GM21723 (cell line): ENCODE measurements at regions not wholly inside any gene's neighbourhood (a gene's known extent, or its start where the extent isn't known, plus 50 kb on each side); places are given as distances from the start of the nearest gene placed in this dataset.
"Not testable (repeated sequence)": the region's sequence is repeated elsewhere in the genome, so short reads cannot be mapped to it uniquely, and the experiment has no call there.

Experiments
- ATAC-seq: cut with Tn5 transposase; IDR thresholded peaks from one replicate; pipeline ENCODE4 v1.9.1; 2021; ENCODE audit warnings: mild to moderate bottlenecking, moderate library complexity; ENCODE audit not compliant: unreplicated experiment

GRCh38 chr2:131668794-131669540 is 141.3 kb downstream of the CCDC74A start:
- not testable (repeated sequence) for ATAC-seq

GRCh38 chr2:131671841-131672470 is 144.3 kb downstream of the CCDC74A start:
- ATAC-seq, result not testable (repeated sequence)

GRCh38 chr2:131672471-131673399 is 145.0 kb downstream of the CCDC74A start:
- ATAC-seq, result peak; percentile 90

- ATAC-seq, result peak; percentile 91
Observed at GRCh38 chr2:131673400-131674173, 145.9 kb downstream of the CCDC74A start.

GRCh38 chr2:131674174-131674507 is 146.5 kb downstream of the CCDC74A start:
- no peak for ATAC-seq

- peak; percentile 18 for ATAC-seq
Observed at GRCh38 chr2:131681611-131682121, 154.0 kb downstream of the CCDC74A start.

GRCh38 chr2:131682122-131682944 is 154.6 kb downstream of the CCDC74A start:
- ATAC-seq, result peak; percentile 98

GRCh38 chr2:131682945-131683330 is 155.2 kb downstream of the CCDC74A start:
- ATAC-seq, result peak; percentile 57

GRCh38 chr2:131684631-131685316 is 157.1 kb downstream of the CCDC74A start:
- not testable (repeated sequence) for ATAC-seq

- not testable (repeated sequence) for ATAC-seq
Observed at GRCh38 chr2:131686164-131686893, 158.6 kb downstream of the CCDC74A start.

GRCh38 chr2:131686894-131687238 is 159.2 kb downstream of the CCDC74A start:
- not testable (repeated sequence) for ATAC-seq

- ATAC-seq, result not testable (repeated sequence)
Observed at GRCh38 chr2:131689066-131689465, 161.4 kb downstream of the CCDC74A start.

GRCh38 chr2:131711268-131711667 is 183.6 kb downstream of the CCDC74A start:
- ATAC-seq, result not testable (repeated sequence)

GRCh38 chr2:131717907-131718306 is 190.2 kb downstream of the CCDC74A start:
- not testable (repeated sequence) for ATAC-seq

GRCh38 chr2:131721163-131721562 is 193.5 kb downstream of the CCDC74A start:
- ATAC-seq, result not testable (repeated sequence)

GRCh38 chr2:131722256-131722655 is 194.6 kb downstream of the CCDC74A start:
- not testable (repeated sequence) for ATAC-seq

- no peak for ATAC-seq
Observed at GRCh38 chr2:131724019-131724418, 196.3 kb downstream of the CCDC74A start.

GRCh38 chr2:131728451-131728850 is 200.8 kb downstream of the CCDC74A start:
- not testable (repeated sequence) for ATAC-seq
